B cell (primary cell): ENCODE measurements at regions not wholly inside any gene's neighbourhood (a gene's known extent, or its start where the extent isn't known, plus 50 kb on each side); places are given as distances from the start of the nearest gene placed in this dataset.

Source experiments
- ATAC-seq: fragments of 200-7000 bp; cut with Tn5 transposase; one replicate; pipeline ENCODE4 v1.10.0; 2021; ENCODE audit warnings: low read depth, mild to moderate bottlenecking, moderate number of reproducible peaks, moderate library complexity
- CTCF ChIA-PET: fragments of 350-600 bp; sonication (Branson Sonifier 250); formaldehyde crosslinking; loops from one replicate; lab custom pipeline; 2021; ENCODE audit warnings: antibody characterized with exemption, inconsistent platforms; lab: Charles Lee
- POLR2A ChIA-PET: fragments of 350-600 bp; sonication (Branson Sonifier 250); formaldehyde crosslinking; loops from one replicate; lab custom pipeline; 2021; ENCODE audit warnings: antibody characterized with exemption; lab: Charles Lee
- DNase-seq: peaks from one replicate; pipeline ENCODE4 v3.0.0; 2013
- H2AFZ ChIP-seq: 2 replicates; pipeline ENCODE4 v1.6.1; 2012; ENCODE audit warnings: mild to moderate bottlenecking, low read depth, low read length; ENCODE audit not compliant: insufficient read depth, poor library complexity, severe bottlenecking
- H3K27ac ChIP-seq, 2 donors: 1 replicate in 1 of 2; 2 replicates in 1 of 2; pipeline ENCODE4 v1.5.1; 2012 to 2013; ENCODE audit warnings: low read length in 2 of 2, mild to moderate bottlenecking in 2 of 2, moderate library complexity in 1 of 2
- H3K27me3 ChIP-seq, 4 experiments: fragments of 200-600 bp in 1 of 4; sonication (generic) in 1 of 4; replicated peaks in 1 of 4; 1 replicate in 2 of 4; 2 replicates in 2 of 4; pipeline versions ENCODE4 v1.6.1 to v1.7.0; 2013 to 2016; ENCODE audit warnings: low read length in 3 of 4, mild to moderate bottlenecking in 2 of 4, mixed read lengths in 1 of 4, moderate library complexity in 1 of 4; ENCODE audit not compliant: insufficient read depth in 4 of 4, control insufficient read depth in 3 of 4; ENCODE audit errors: control extremely low read depth in 1 of 4
- H3K36me3 ChIP-seq, 2 experiments: replicated peaks in 1 of 2; 1 replicate in 1 of 2; 2 replicates in 1 of 2; pipeline versions ENCODE4 v1.6.1 to v1.7.1; 2013; ENCODE audit warnings: low read length in 1 of 2; ENCODE audit not compliant: insufficient read depth in 2 of 2, control insufficient read depth in 1 of 2; ENCODE audit errors: control extremely low read depth in 1 of 2, extremely low read depth in 1 of 2
- H3K4me1 ChIP-seq, 2 donors: fragments of 200-600 bp in 1 of 2; sonication (generic) in 1 of 2; 1 replicate in 1 of 2; 2 replicates in 1 of 2; pipeline versions ENCODE4 v1.5.1 to v1.6.1; 2013 to 2017; ENCODE audit warnings: low read length in 2 of 2; ENCODE audit not compliant: control insufficient read depth in 2 of 2, insufficient read depth in 2 of 2
- H3K4me2 ChIP-seq: replicated peaks from 2 replicates; pipeline ENCODE3; 2012; ENCODE audit warnings: mild to moderate bottlenecking, low read depth, low read length; ENCODE audit not compliant: poor library complexity, severe bottlenecking
- H3K4me3 ChIP-seq, 5 experiments: fragments of 200-600 bp in 1 of 5; sonication (generic) in 1 of 5; 1 replicate in 3 of 5; 2 replicates in 2 of 5; pipeline versions ENCODE4 v1.5.1 to v1.7.0; 2011 to 2016; ENCODE audit warnings: low read length in 4 of 5, mild to moderate bottlenecking in 4 of 5, low read depth in 2 of 5, control low read depth in 1 of 5, moderate library complexity in 1 of 5; ENCODE audit not compliant: insufficient read depth in 1 of 5; ENCODE audit errors: control extremely low read depth in 1 of 5, extremely low read depth in 1 of 5
- H3K79me2 ChIP-seq: fragments of 200-600 bp; sonication (generic); one replicate; pipeline ENCODE4 v1.6.0; 2016; ENCODE audit warnings: low read length; ENCODE audit not compliant: control insufficient read depth, insufficient read depth
- H3K9ac ChIP-seq: fragments of 200-600 bp; sonication (generic); 2 replicates; pipeline ENCODE4 v1.6.1; 2017; ENCODE audit warnings: mild to moderate bottlenecking, low read length, moderate library complexity
- H3K9me3 ChIP-seq, 3 donors: one replicate each; pipeline versions ENCODE4 v1.6.1 to v1.7.1; 2013; ENCODE audit warnings: low read length in 2 of 3; ENCODE audit not compliant: control insufficient read depth in 2 of 3, insufficient read depth in 1 of 3; ENCODE audit errors: control extremely low read depth in 1 of 3
- H4K20me1 ChIP-seq: 2 replicates; pipeline ENCODE4 v1.6.0; 2012; ENCODE audit warnings: mild to moderate bottlenecking, low read length; ENCODE audit not compliant: insufficient read depth, control insufficient read depth, poor library complexity, severe bottlenecking
- H3K27ac Mint-ChIP-seq: one replicate; pipeline ENCODE4 v1.8.0; 2021; ENCODE audit warnings: mixed read lengths
- H3K27me3 Mint-ChIP-seq: one replicate; pipeline ENCODE4 v1.8.0; 2021; ENCODE audit warnings: mixed read lengths
- H3K4me1 Mint-ChIP-seq: one replicate; pipeline ENCODE4 v1.8.0; 2021; ENCODE audit warnings: mixed read lengths
- H3K4me3 Mint-ChIP-seq: one replicate; pipeline ENCODE4 v1.8.0; 2021; ENCODE audit warnings: mixed read lengths
- H3K9me3 Mint-ChIP-seq: one replicate; pipeline ENCODE4 v1.8.0; 2022; ENCODE audit warnings: mixed read lengths; ENCODE audit not compliant: insufficient read depth
- CTCF ChIP-seq: fragments of 200-600 bp; IDR thresholded peaks from one replicate; pipeline ENCODE4 v1.8.0; 2022; ENCODE audit warnings: antibody characterized with exemption, mild to moderate bottlenecking
- EZH2 ChIP-seq: IDR thresholded peaks from 2 replicates; pipeline ENCODE4 v1.6.1; 2012; ENCODE audit warnings: borderline replicate concordance, low read depth, mild to moderate bottlenecking, moderate library complexity, low read length; ENCODE audit not compliant: insufficient read depth, poor library complexity, severe bottlenecking
- WGBS: methylation state at CpG from one replicate; pipeline ENCODE4 v1.1.5; 2013; ENCODE audit warnings: missing lambda C conversion rate; ENCODE audit not compliant: insufficient coverage; 5-methylcytosine and 5-hydroxymethylcytosine counted together
- intact Hi-C: fragments of 100-400 bp; cut with micrococcal nuclease; formaldehyde crosslinking; loops from one replicate; pipeline ENCODE4 v1.10.0; 2022

GRCh38 chr2:173760553-173760952 lies 204.6 kb downstream of the SP3 start:
- no peaks in the 10 kb centered on the region for H3K79me2 ChIP-seq
- Mint-ChIP-seq H3K27ac (no peak overlapping the region), H3K4me1 (no peaks in the 10 kb centered on the region), H3K4me3 (no peak overlapping the region), H3K27me3 (peaks cover 6% of the 10 kb centered on the region), H3K9me3 (no peaks in the 10 kb centered on the region)
- no peak overlapping the region for H2AFZ ChIP-seq
- DNase-seq (no peak), ATAC-seq (no peak)
- CTCF ChIA-PET, result interaction anchor here (0.6 kb wide), 1 partner anchor 788 kb away, joined by 3 read pairs; no protein-coding TSS in a partner anchor
- intact Hi-C loops, result no loop called here
- H3K36me3 ChIP-seq, result no peaks in the 10 kb centered on the region
- no peak overlapping the region for H3K27ac ChIP-seq
- no peak overlapping the region for H3K4me3 ChIP-seq
- no peak overlapping the region for H3K9ac ChIP-seq
- H3K4me1 ChIP-seq, result no peaks in the 10 kb centered on the region
- H3K9me3 ChIP-seq, result no peaks in the 10 kb centered on the region
- no CpG with 5 or more reads among the region's 3 CpGs for WGBS
- H3K4me2 ChIP-seq, result no peak overlapping the region
- POLR2A ChIA-PET, result no interaction called here
- peaks cover 0 to 5% (median 0%) of the 10 kb centered on the region in 4 experiments for H3K27me3 ChIP-seq
- TF ChIP-seq CTCF (no peak), EZH2 (no peak)
- no peaks in the 10 kb centered on the region for H4K20me1 ChIP-seq

GRCh38 chr2:173761603-173762119 lies 203.5 kb downstream of the SP3 start:
- no peaks in the 10 kb centered on the region for H3K4me1 ChIP-seq
- 89% methylated on average over 2 of the region's 8 CpGs for WGBS
- H3K79me2 ChIP-seq, result no peaks in the 10 kb centered on the region
- ChIA-PET CTCF (interaction anchor here (0.9 kb wide), 1 partner anchor 375 kb away, joined by 3 read pairs; no protein-coding TSS in a partner anchor), POLR2A (no interaction called here)
- DNase-seq (no peak), ATAC-seq (no peak)
- H3K9ac ChIP-seq, result no peak overlapping the region
- no peaks in the 10 kb centered on the region for H4K20me1 ChIP-seq
- no peak overlapping the region for H3K27ac ChIP-seq
- H3K9me3 ChIP-seq, result no peaks in the 10 kb centered on the region
- H3K4me1 Mint-ChIP-seq, result no peaks in the 10 kb centered on the region
- H3K27me3 Mint-ChIP-seq, result peaks cover 6% of the 10 kb centered on the region
- H2AFZ ChIP-seq, result no peak overlapping the region
- H3K36me3 ChIP-seq, result no peaks in the 10 kb centered on the region
- H3K4me3 Mint-ChIP-seq, result no peak overlapping the region
- TF ChIP-seq CTCF (no peak), EZH2 (no peak)
- H3K9me3 Mint-ChIP-seq, result no peaks in the 10 kb centered on the region
- peaks cover 0 to 5% (median 0%) of the 10 kb centered on the region in 4 experiments for H3K27me3 ChIP-seq
- no peak overlapping the region for H3K4me2 ChIP-seq
- H3K4me3 ChIP-seq, result no peak overlapping the region
- intact Hi-C loops, result no loop called here
- H3K27ac Mint-ChIP-seq, result no peak overlapping the region
